ENCODE measurements at regions not wholly inside any gene's neighbourhood (a gene's known extent, or its start where the extent isn't known, plus 50 kb on each side); places are given as distances from the start of the nearest gene placed in this dataset.

GRCh38 chr13:107220245-107220644, 652.3 kb upstream of the ARGLU1 start:
- H3K9me2 ChIP-seq (ENCODE audit: insufficient read depth): no peaks in the 10 kb centered on the region
- H3F3A ChIP-seq (ENCODE audit: insufficient read depth, low read depth): no peaks in the 10 kb centered on the region
- DNase-seq: no peak
- H2AFZ ChIP-seq: no peak overlapping the region
- no peaks in the 10 kb centered on the region for H3K36me3 ChIP-seq (ENCODE audit: low read depth)
- H3K4me3 ChIP-seq: no peak overlapping the region
- no peak overlapping the region for H3K27ac ChIP-seq
- no peaks in the 10 kb centered on the region for H3K79me2 ChIP-seq (ENCODE audit: low read depth)
- CTCF ChIA-PET: no interaction called here
- no peaks in the 10 kb centered on the region for H3K4me1 ChIP-seq (replicated peaks; ENCODE audit: insufficient read depth)
- no peaks in the 10 kb centered on the region for H4K20me1 ChIP-seq (ENCODE audit: insufficient read depth)
- TF ChIP-seq CTCF (conservative IDR thresholded peaks at IDR 0.05) (no peak), EZH2 (IDR thresholded peaks at IDR 0.05; ENCODE audit: low read depth) (no peak)
- no peaks in the 10 kb centered on the region for H3K27me3 ChIP-seq (ENCODE audit: insufficient read depth, low read depth)
- intact Hi-C loops (cut with micrococcal nuclease; ENCODE audit: unreplicated experiment): no loop called here
- H3K4me2 ChIP-seq: no peak overlapping the region
- BruUV-seq (replicated peaks): no TSS peak
- POLR2A ChIA-PET (ENCODE audit: unreplicated experiment): no interaction called here
- H3K9me3 ChIP-seq (ENCODE audit: insufficient read depth, low read depth): no peaks in the 10 kb centered on the region

- no peaks in the 10 kb centered on the region for H3K9me2 ChIP-seq (ENCODE audit: insufficient read depth)
- H3K36me3 ChIP-seq (ENCODE audit: low read depth): no peaks in the 10 kb centered on the region
- no peak overlapping the region for H3K27ac ChIP-seq
- H3K4me2 ChIP-seq: no peak overlapping the region
- H3K27me3 ChIP-seq (ENCODE audit: insufficient read depth, low read depth): no peaks in the 10 kb centered on the region
- no peak overlapping the region for H3K4me3 ChIP-seq
- no TSS peak for BruUV-seq (replicated peaks)
- H4K20me1 ChIP-seq (ENCODE audit: insufficient read depth): no peaks in the 10 kb centered on the region
- H3K9me3 ChIP-seq (ENCODE audit: insufficient read depth, low read depth): no peaks in the 10 kb centered on the region
- no peaks in the 10 kb centered on the region for H3F3A ChIP-seq (ENCODE audit: insufficient read depth, low read depth)
- H3K79me2 ChIP-seq (ENCODE audit: low read depth): no peaks in the 10 kb centered on the region
- intact Hi-C loops (cut with micrococcal nuclease; ENCODE audit: unreplicated experiment): no loop called here
- no peak for TF ChIP-seq EZH2 (IDR thresholded peaks at IDR 0.05; ENCODE audit: low read depth)
- TF ChIP-seq CTCF (conservative IDR thresholded peaks at IDR 0.05): no peak
- ChIA-PET POLR2A (ENCODE audit: unreplicated experiment) (no interaction called here), CTCF (no interaction called here)
- no peak overlapping the region for H2AFZ ChIP-seq
- no peaks in the 10 kb centered on the region for H3K4me1 ChIP-seq (replicated peaks; ENCODE audit: insufficient read depth)
- DNase-seq: no peak
Measured at GRCh38 chr13:107217251-107217650, 649.3 kb upstream of the ARGLU1 start.

GRCh38 chr13:107216046-107216755, 648.3 kb upstream of the ARGLU1 start:
- Histone ChIP-seq H3K4me2 (no peak overlapping the region), H2AFZ (no peak overlapping the region), H3K4me3 (no peak overlapping the region), H3F3A (ENCODE audit: insufficient read depth, low read depth) (no peaks in the 10 kb centered on the region), H3K79me2 (ENCODE audit: low read depth) (no peaks in the 10 kb centered on the region), H3K9me2 (ENCODE audit: insufficient read depth) (no peaks in the 10 kb centered on the region), H3K27me3 (ENCODE audit: insufficient read depth, low read depth) (no peaks in the 10 kb centered on the region), H3K4me1 (replicated peaks; ENCODE audit: insufficient read depth) (no peaks in the 10 kb centered on the region), H3K9me3 (ENCODE audit: insufficient read depth, low read depth) (no peaks in the 10 kb centered on the region), H3K27ac (no peak overlapping the region), H3K36me3 (ENCODE audit: low read depth) (no peaks in the 10 kb centered on the region), H4K20me1 (ENCODE audit: insufficient read depth) (no peaks in the 10 kb centered on the region)
- intact Hi-C loops (cut with micrococcal nuclease; ENCODE audit: unreplicated experiment): no loop called here
- no peak for DNase-seq
- ChIA-PET POLR2A (ENCODE audit: unreplicated experiment) (no interaction called here), CTCF (no interaction called here)
- TF ChIP-seq EZH2 (IDR thresholded peaks at IDR 0.05; ENCODE audit: low read depth) (no peak), CTCF (conservative IDR thresholded peaks at IDR 0.05) (no peak)
- no TSS peak for BruUV-seq (replicated peaks)
